ENCODE measurements at regions not wholly inside any gene's neighbourhood (a gene's known extent, or its start where the extent isn't known, plus 50 kb on each side); places are given as distances from the start of the nearest gene placed in this dataset.

DNA sequence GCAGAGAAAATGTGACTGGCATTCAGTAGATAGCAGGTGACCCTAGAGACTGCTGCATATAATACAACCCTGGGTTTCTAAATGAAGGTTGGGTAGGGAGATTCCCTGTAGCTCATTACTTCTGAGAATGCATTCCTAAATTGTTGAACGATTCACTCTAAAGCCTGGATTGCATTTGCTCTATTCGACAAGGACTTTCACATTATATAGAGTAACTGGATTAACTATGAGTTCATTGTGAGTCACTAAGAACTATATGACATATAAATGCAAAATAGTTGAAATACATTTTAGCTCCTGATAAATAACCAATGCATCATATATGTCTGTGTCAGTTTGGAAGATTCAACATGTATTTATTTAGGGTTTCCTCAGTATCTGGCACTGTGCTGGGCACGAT lies 294.7 kb upstream of the CCDC54 start:
- TF ChIP-seq, protein P1, sequence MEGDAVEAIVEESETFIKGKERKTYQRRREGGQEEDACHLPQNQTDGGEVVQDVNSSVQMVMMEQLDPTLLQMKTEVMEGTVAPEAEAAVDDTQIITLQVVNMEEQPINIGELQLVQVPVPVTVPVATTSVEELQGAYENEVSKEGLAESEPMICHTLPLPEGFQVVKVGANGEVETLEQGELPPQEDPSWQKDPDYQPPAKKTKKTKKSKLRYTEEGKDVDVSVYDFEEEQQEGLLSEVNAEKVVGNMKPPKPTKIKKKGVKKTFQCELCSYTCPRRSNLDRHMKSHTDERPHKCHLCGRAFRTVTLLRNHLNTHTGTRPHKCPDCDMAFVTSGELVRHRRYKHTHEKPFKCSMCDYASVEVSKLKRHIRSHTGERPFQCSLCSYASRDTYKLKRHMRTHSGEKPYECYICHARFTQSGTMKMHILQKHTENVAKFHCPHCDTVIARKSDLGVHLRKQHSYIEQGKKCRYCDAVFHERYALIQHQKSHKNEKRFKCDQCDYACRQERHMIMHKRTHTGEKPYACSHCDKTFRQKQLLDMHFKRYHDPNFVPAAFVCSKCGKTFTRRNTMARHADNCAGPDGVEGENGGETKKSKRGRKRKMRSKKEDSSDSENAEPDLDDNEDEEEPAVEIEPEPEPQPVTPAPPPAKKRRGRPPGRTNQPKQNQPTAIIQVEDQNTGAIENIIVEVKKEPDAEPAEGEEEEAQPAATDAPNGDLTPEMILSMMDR (IDR thresholded peaks at IDR 0.05; ENCODE audit: low read depth, low read length, missing control alignments): no peak
- H3K4me3 ChIP-seq (replicated peaks; ENCODE audit: low read depth, low read length): no peak overlapping the region
- no peak for DNase-seq (ENCODE audit: extremely low read depth, low read depth)

- no peak overlapping the region for H3K4me3 ChIP-seq (replicated peaks; ENCODE audit: low read depth, low read length)
- DNase-seq (ENCODE audit: extremely low read depth, low read depth): no peak
- TF ChIP-seq, protein P1 (IDR thresholded peaks at IDR 0.05; ENCODE audit: low read depth, low read length, missing control alignments): no peak
Observed at GRCh38 chr3:107085261-107085660, 292.0 kb upstream of the CCDC54 start.

GRCh38 chr3:107092121-107092520 lies 285.1 kb upstream of the CCDC54 start:
- TF ChIP-seq, protein P1 (IDR thresholded peaks at IDR 0.05; ENCODE audit: low read depth, low read length, missing control alignments): no peak
- H3K4me3 ChIP-seq (replicated peaks; ENCODE audit: low read depth, low read length): no peak overlapping the region
- DNase-seq (ENCODE audit: extremely low read depth, low read depth): no peak

DNA sequence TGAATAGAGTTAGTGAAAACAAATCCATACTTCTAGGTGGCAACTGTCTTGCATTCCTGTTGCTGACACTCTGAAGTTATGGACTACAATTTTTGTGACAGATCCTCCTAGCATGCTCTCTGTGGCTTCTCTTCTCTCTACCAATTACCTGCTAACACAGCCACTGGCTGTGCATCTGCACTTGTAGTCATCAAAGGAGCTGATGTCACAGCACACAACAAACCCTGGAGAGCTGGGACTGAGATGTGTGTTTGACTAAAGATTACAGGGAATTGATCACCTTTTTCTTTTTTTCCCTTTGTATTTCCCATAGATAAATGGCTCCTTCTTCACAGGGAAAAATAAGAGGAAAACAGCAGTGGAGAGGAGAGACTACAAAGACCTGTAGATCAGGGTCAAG lies 278.4 kb upstream of the CCDC54 start:
- no peak overlapping the region for H3K4me3 ChIP-seq (replicated peaks; ENCODE audit: low read depth, low read length)
- TF ChIP-seq, protein P1 (IDR thresholded peaks at IDR 0.05; ENCODE audit: low read depth, low read length, missing control alignments): no peak
- DNase-seq (ENCODE audit: extremely low read depth, low read depth): no peak

DNA sequence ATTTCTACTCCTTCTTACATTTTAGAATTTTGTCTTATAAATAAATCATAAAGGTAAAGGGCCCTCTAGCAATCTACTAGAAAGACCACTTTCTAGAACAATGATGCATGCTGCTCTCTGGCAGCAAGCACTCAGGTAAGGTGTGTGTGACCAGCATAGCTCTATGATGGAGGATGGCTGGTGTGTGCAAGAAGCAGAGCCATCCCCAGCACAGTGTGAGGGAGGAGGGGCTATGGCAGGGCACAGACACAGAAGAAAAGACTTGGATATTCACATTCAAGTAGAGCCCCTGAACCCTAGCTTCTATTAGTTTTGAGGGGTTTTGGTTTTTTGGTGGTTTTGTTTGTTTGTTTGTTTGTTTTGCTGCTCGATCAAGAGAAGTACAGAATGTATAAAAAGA lies 277.1 kb upstream of the CCDC54 start:
- no peak overlapping the region for H3K4me3 ChIP-seq (replicated peaks; ENCODE audit: low read depth, low read length)
- TF ChIP-seq, protein P1 (IDR thresholded peaks at IDR 0.05; ENCODE audit: low read depth, low read length, missing control alignments): no peak
- DNase-seq (ENCODE audit: extremely low read depth, low read depth): no peak

- H3K4me3 ChIP-seq (replicated peaks; ENCODE audit: low read depth, low read length): no peak overlapping the region
- TF ChIP-seq, protein P1 (IDR thresholded peaks at IDR 0.05; ENCODE audit: low read depth, low read length, missing control alignments): no peak
- no peak for DNase-seq (ENCODE audit: extremely low read depth, low read depth)
Observed at GRCh38 chr3:107100573-107100972, 276.7 kb upstream of the CCDC54 start.

- DNase-seq (ENCODE audit: extremely low read depth, low read depth): no peak
- TF ChIP-seq, protein P1 (IDR thresholded peaks at IDR 0.05; ENCODE audit: low read depth, low read length, missing control alignments): no peak
- H3K4me3 ChIP-seq (replicated peaks; ENCODE audit: low read depth, low read length): no peak overlapping the region
Observed at GRCh38 chr3:107103786-107104185, 273.5 kb upstream of the CCDC54 start.

Measured in HFF-Myc (cell line).